ENCODE measurements at regions not wholly inside any gene's neighbourhood (a gene's known extent, or its start where the extent isn't known, plus 50 kb on each side); places are given as distances from the start of the nearest gene placed in this dataset.

DNA sequence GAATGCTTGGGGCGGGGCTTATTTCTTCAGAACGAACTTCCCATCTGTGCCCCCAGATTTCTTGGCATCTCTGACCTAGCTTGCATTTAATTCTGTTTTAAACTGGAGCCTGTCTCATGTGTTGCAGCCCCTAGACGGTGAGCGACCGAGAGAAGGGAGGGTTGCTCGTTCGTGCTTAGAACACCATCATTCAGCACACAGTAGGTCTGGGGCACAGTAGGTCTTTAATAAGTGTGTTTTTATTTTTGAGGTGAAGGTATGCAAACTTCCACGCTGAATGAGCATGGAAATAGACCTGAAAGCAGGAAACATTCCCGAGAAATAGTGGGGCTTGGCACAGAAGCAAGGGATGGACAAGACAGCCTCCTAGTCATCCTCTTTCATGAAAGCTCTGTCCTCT, 57.0 kb upstream of the TAC4 start:
- Histone ChIP-seq H3K4me1 (no peaks in the 10 kb centered on the region), H3K27me3 (peaks cover 53% of the 10 kb centered on the region), H3K9me3 (no peaks in the 10 kb centered on the region), H3K4me3 (ENCODE audit: low read depth, low read length) (no peak overlapping the region), H3K36me3 (no peaks in the 10 kb centered on the region)
- no peak for DNase-seq
- TF ChIP-seq, protein P1, sequence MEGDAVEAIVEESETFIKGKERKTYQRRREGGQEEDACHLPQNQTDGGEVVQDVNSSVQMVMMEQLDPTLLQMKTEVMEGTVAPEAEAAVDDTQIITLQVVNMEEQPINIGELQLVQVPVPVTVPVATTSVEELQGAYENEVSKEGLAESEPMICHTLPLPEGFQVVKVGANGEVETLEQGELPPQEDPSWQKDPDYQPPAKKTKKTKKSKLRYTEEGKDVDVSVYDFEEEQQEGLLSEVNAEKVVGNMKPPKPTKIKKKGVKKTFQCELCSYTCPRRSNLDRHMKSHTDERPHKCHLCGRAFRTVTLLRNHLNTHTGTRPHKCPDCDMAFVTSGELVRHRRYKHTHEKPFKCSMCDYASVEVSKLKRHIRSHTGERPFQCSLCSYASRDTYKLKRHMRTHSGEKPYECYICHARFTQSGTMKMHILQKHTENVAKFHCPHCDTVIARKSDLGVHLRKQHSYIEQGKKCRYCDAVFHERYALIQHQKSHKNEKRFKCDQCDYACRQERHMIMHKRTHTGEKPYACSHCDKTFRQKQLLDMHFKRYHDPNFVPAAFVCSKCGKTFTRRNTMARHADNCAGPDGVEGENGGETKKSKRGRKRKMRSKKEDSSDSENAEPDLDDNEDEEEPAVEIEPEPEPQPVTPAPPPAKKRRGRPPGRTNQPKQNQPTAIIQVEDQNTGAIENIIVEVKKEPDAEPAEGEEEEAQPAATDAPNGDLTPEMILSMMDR (IDR thresholded peaks at IDR 0.05; ENCODE audit: low read depth, low read length) = no peak

DNA sequence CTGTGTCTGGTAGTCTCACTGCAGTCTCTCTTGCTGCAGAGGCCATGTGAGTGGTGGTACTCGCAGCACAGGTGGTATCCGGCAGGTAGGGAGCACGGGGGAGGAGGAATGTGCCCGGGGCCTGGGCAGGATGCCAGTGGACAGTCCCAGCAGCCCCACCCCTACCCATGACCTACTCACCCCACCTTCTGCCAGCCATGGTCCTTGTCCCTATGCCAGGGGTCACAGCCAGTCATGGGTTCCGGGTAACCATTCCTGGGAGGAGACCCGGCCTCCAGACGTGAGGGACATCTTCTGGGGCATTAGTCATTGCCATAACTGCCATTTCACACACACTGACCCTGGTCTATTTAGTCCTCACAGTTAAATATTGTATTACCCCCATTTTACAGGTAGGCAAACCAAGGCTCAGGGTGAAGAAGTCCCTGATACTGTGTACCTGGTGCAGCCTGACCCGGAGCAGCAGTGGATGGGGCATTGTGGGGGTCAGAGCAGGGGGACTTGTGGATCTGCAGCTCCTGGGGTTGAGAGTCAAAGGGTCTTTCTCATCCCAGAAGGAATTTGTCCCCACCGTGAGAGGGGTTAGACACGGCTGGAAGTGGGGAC, 58.8 kb upstream of the TAC4 start:
- no peak for DNase-seq
- TF ChIP-seq, protein P1 (IDR thresholded peaks at IDR 0.05; ENCODE audit: low read depth, low read length) = no peak

DNA sequence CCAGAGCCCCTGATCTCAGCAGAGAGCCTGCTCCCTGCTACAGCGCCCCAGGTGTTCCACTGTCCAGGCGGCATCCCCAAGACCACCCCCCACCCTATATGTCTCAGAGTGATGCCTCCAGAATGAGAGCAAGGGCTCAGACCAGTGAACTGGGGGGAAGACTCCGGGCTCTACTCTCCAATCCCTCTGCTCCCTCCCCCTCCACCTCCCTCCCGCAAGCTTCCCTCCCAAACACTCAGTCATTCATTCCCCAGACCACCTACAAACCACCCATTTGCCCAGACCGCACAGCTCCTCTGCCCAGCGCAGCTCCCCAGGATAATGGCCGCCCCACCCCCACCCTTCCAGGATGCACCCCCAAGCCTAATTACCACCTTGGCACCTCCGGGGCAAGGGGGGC, 59.4 kb upstream of the TAC4 start:
- no peaks in the 10 kb centered on the region for H3K36me3 ChIP-seq
- H3K4me1 ChIP-seq = no peaks in the 10 kb centered on the region
- no peak overlapping the region for H3K4me3 ChIP-seq (ENCODE audit: low read depth, low read length)
- no peaks in the 10 kb centered on the region for H3K9me3 ChIP-seq
- no peak for DNase-seq
- TF ChIP-seq, protein P1 (IDR thresholded peaks at IDR 0.05; ENCODE audit: low read depth, low read length) = no peak
- peaks cover 43% of the 10 kb centered on the region for H3K27me3 ChIP-seq

More for the DNA sequence above, 58.8 kb upstream of the TAC4 start:
- no peaks in the 10 kb centered on the region for H3K9me3 ChIP-seq
- H3K36me3 ChIP-seq = no peaks in the 10 kb centered on the region
- peaks cover 50% of the 10 kb centered on the region for H3K27me3 ChIP-seq
- H3K4me3 ChIP-seq (ENCODE audit: low read depth, low read length) = no peak overlapping the region
- no peaks in the 10 kb centered on the region for H3K4me1 ChIP-seq

DNA sequence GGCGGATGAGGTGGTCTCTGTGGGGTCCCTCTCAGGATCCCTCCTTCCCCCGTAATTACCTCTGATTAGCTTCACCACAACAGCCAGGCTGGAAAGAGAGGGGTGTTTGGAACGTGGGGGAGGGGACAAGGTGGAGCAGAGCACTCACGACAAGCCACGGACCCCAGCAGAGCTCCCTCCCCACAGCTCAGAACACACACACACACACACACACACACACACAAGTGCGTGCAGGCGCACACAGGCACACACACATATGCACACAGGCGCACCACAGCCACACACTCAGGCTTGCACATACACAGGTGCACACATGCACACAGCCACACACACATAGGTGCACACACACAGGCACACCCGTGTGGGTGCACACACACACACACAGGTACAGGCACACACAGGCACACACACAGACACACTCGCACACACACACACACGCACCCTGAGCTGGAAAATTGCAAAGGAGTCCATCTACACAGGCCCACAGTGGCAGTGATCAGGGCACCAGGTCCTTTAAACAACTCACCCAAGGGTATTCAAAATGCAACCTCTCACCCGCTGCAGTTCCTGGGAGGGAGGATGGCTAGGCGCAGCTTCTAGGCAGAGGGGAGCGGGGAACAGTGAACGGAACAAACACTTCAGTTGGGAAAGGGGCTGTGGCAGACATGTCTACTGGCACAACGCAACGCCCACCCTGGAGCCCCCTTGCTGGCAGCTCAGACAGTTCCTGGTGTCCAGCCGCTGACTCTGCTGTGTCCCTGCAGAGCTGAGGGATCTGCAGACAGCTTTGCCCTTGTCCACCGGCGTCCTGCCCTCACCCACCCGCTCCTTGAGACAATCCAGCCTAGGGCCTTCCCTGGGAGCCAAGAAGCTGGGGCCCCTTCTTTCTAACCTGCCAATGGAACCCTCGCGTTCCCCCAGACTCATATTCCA, 59.9 kb upstream of the DLX4 start:
- TF ChIP-seq, protein P1 (IDR thresholded peaks at IDR 0.05; ENCODE audit: low read depth, low read length) = no peak
- Histone ChIP-seq H3K27me3 (peaks cover 26% of the 10 kb centered on the region), H3K4me3 (ENCODE audit: low read depth, low read length) (no peak overlapping the region), H3K36me3 (no peaks in the 10 kb centered on the region), H3K4me1 (no peaks in the 10 kb centered on the region), H3K9me3 (no peaks in the 10 kb centered on the region)
- no peak for DNase-seq

DNA sequence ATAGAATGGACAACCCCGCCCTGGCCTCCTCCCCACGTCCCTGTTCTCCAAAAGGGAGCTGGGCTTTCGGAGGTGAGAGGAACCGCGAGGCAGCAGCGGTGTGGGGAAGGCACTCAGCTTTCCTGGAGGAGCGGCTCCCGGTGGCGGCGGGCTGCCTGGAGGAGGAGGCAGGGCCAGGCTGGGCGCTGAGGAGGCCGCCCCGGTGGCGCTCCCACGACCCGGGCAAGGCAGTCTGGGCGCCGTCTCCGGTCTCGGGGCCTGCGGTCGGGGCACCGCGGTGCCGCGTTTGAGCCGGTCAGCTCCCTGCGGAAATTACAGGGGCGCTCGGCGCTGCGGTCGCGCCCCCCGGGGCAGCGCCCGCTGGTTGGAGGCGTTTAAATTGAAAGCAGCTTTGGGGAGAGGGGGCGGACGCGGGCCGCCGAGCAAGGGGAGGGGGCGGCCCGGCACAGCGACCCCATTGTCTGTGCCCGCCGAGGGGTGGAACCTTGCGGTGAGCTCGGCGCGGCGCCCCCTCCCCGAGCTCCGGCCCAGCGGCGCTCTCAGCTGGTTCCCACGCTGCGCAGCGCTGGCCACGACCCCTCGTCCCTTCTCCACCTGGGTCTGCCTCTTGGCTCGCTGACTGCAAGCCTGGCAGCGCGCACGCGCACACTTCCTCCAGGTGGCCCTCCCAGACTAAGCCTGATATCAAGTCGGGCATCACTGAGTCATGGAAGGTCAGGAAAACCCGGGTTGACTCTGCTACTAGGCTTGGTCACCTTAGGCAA, 58.7 kb upstream of the DLX4 start:
- Histone ChIP-seq H3K36me3 (no peaks in the 10 kb centered on the region), H3K27me3 (peaks cover 19% of the 10 kb centered on the region), H3K4me3 (ENCODE audit: low read depth, low read length) (peak overlapping the region; percentile 19), H3K4me1 (no peaks in the 10 kb centered on the region; the same call in 1 of the 2 replicates), H3K9me3 (no peaks in the 10 kb centered on the region)
- TF ChIP-seq, protein P1 (IDR thresholded peaks at IDR 0.05; ENCODE audit: low read depth, low read length) = no peak
- peak; percentile 48 for DNase-seq
